ENCODE measurements at regions not wholly inside any gene's neighbourhood (a gene's known extent, or its start where the extent isn't known, plus 50 kb on each side); places are given as distances from the start of the nearest gene placed in this dataset.
"Not testable (repeated sequence)": the region's sequence is repeated elsewhere in the genome, so short reads cannot be mapped to it uniquely, and the experiment has no call there.

GRCh38 chrX:5695971-5696370 is 532.7 kb downstream of the NLGN4X start:
- DNase-seq (ENCODE audit: low read depth) = no peak

GRCh38 chrX:5683996-5684395 is 544.7 kb downstream of the NLGN4X start:
- no peak for DNase-seq (ENCODE audit: low read depth)

- peak; percentile 1 for DNase-seq (ENCODE audit: low read depth)
These were observed 547.5 kb downstream of the NLGN4X start for GRCh38 chrX:5681159-5681558.

- DNase-seq (ENCODE audit: low read depth) = no peak
These were observed 554.6 kb downstream of the NLGN4X start for GRCh38 chrX:5674036-5674435.

GRCh38 chrX:5672099-5672498 is 556.6 kb downstream of the NLGN4X start:
- no peak for DNase-seq (ENCODE audit: low read depth)

- not testable (repeated sequence) for DNase-seq (ENCODE audit: low read depth)
These were observed 562.0 kb downstream of the NLGN4X start for GRCh38 chrX:5666689-5667088.

- no peak for DNase-seq (ENCODE audit: low read depth)
These were observed 572.1 kb downstream of the NLGN4X start for GRCh38 chrX:5656544-5656943.

GRCh38 chrX:5650904-5651303 is 577.8 kb downstream of the NLGN4X start:
- DNase-seq (ENCODE audit: low read depth) = no peak

- no peak for DNase-seq (ENCODE audit: low read depth)
These were observed 579.6 kb downstream of the NLGN4X start for GRCh38 chrX:5648941-5649568.

- DNase-seq (ENCODE audit: low read depth) = no peak
These were observed 581.8 kb downstream of the NLGN4X start for GRCh38 chrX:5646818-5647217.

GRCh38 chrX:5644776-5645175 is 583.9 kb downstream of the NLGN4X start:
- no peak for DNase-seq (ENCODE audit: low read depth)

- no peak for DNase-seq (ENCODE audit: low read depth)
These were observed 588.6 kb downstream of the NLGN4X start for GRCh38 chrX:5640071-5640470.

- no peak for DNase-seq (ENCODE audit: low read depth)
These were observed 590.1 kb downstream of the NLGN4X start for GRCh38 chrX:5638572-5638971.

- no peak for DNase-seq (ENCODE audit: low read depth)
These were observed 595.8 kb downstream of the NLGN4X start for GRCh38 chrX:5632887-5633286.

- DNase-seq (ENCODE audit: low read depth) = no peak
These were observed 596.5 kb downstream of the NLGN4X start for GRCh38 chrX:5632061-5632614.

- DNase-seq (ENCODE audit: low read depth) = no peak
These were observed 611.0 kb downstream of the NLGN4X start for GRCh38 chrX:5617666-5618065.

GRCh38 chrX:5595570-5595969 is 633.1 kb downstream of the NLGN4X start:
- DNase-seq (ENCODE audit: low read depth) = no peak

- DNase-seq (ENCODE audit: low read depth) = no peak
These were observed 641.9 kb downstream of the NLGN4X start for GRCh38 chrX:5586726-5587125.

GRCh38 chrX:5575407-5575806 is 653.3 kb downstream of the NLGN4X start:
- no peak for DNase-seq (ENCODE audit: low read depth)

- DNase-seq (ENCODE audit: low read depth) = no peak
These were observed 659.7 kb downstream of the NLGN4X start for GRCh38 chrX:5568934-5569333.

GRCh38 chrX:5559386-5559785 is 669.3 kb downstream of the NLGN4X start:
- no peak for DNase-seq (ENCODE audit: low read depth)

GRCh38 chrX:5549512-5549911 is 679.2 kb downstream of the NLGN4X start:
- no peak for DNase-seq (ENCODE audit: low read depth)

GRCh38 chrX:5537098-5537497 is 691.6 kb downstream of the NLGN4X start:
- DNase-seq (ENCODE audit: low read depth) = no peak

GRCh38 chrX:5536261-5536660 is 692.4 kb downstream of the NLGN4X start:
- no peak for DNase-seq (ENCODE audit: low read depth)

Measured in GM04503 (cell line).